HFF-Myc (cell line): ENCODE measurements at regions not wholly inside any gene's neighbourhood (a gene's known extent, or its start where the extent isn't known, plus 50 kb on each side); places are given as distances from the start of the nearest gene placed in this dataset.
"Not testable (repeated sequence)": the region's sequence is repeated elsewhere in the genome, so short reads cannot be mapped to it uniquely, and the experiment has no call there.

Experiments used
- DNase-seq: peaks from one replicate; pipeline ENCODE4 v3.0.0-alpha.2; 2011; ENCODE audit warnings: low read depth; ENCODE audit errors: extremely low read depth
- H3K4me3 ChIP-seq: replicated peaks from 2 replicates; pipeline ENCODE4 v1.5.1; 2011; ENCODE audit warnings: low read depth, mild to moderate bottlenecking, control low read depth, low read length
- CTCF ChIP-seq: IDR thresholded peaks from 2 replicates; pipeline ENCODE4 v1.5.1; 2012; ENCODE audit warnings: mild to moderate bottlenecking, low read depth, low read length, control low read depth; ENCODE audit errors: missing control alignments

- no peak for DNase-seq
- TF ChIP-seq CTCF, result peak; percentile 44
- no peak overlapping the region for H3K4me3 ChIP-seq
These were observed 373.3 kb upstream of the SEMA6A start for GRCh38 chr5:116947691-116948528.

- H3K4me3 ChIP-seq, DNase-seq: not testable (repeated sequence)
These were observed 371.2 kb upstream of the SEMA6A start for GRCh38 chr5:116945613-116946382.

GRCh38 chr5:116944183-116944582 is 369.6 kb upstream of the SEMA6A start:
- no peak overlapping the region for H3K4me3 ChIP-seq
- DNase-seq, result no peak
- no peak for TF ChIP-seq CTCF

GRCh38 chr5:116942622-116943021 is 368.0 kb upstream of the SEMA6A start:
- no peak for TF ChIP-seq CTCF
- no peak for DNase-seq
- H3K4me3 ChIP-seq, result no peak overlapping the region

- H3K4me3 ChIP-seq, result no peak overlapping the region
- no peak for DNase-seq
- no peak for TF ChIP-seq CTCF
These were observed 365.0 kb upstream of the SEMA6A start for GRCh38 chr5:116939641-116940040.

- TF ChIP-seq CTCF, result no peak
- no peak for DNase-seq
- no peak overlapping the region for H3K4me3 ChIP-seq
These were observed 363.9 kb upstream of the SEMA6A start for GRCh38 chr5:116938488-116938887.

GRCh38 chr5:116935561-116936162 is 361.0 kb upstream of the SEMA6A start:
- H3K4me3 ChIP-seq, result no peak overlapping the region
- DNase-seq, result no peak
- TF ChIP-seq CTCF, result no peak
